ENCODE measurements at regions not wholly inside any gene's neighbourhood (a gene's known extent, or its start where the extent isn't known, plus 50 kb on each side); places are given as distances from the start of the nearest gene placed in this dataset.

DNA sequence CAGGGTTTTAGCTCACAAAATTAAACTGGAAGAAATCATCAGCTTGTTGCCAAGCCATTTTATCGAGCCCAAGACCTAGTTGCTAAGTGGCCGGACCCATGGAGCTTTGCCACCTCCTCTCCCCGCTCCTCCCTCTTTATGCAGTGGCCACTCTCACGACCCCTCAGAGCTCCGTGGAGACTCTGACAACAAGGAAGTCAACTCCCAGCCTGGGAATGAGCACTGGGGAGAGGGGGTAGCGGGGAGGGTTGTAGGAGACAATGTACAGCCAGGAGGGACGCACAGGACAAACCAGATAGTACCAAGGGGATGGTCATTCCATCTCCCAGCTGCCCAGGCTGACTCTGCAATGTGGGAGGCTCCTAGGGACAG, 250.9 kb downstream of the SIPA1L2 start:
- Histone ChIP-seq H3K4me1 (ENCODE audit: insufficient read depth, low read length, poor library complexity, severe bottlenecking) (no peaks in the 10 kb centered on the region), H3K36me3 (ENCODE audit: insufficient read depth, low read length, poor library complexity, severe bottlenecking) (no peaks in the 10 kb centered on the region), H3K9me3 (ENCODE audit: low read depth, low read length, poor library complexity, severe bottlenecking) (no peaks in the 10 kb centered on the region), H3K27ac (ENCODE audit: low read depth, low read length, poor library complexity, severe bottlenecking) (no peak overlapping the region), H3K27me3 (replicated peaks; ENCODE audit: insufficient read depth, low read depth, low read length, poor library complexity) (no peaks in the 10 kb centered on the region), H3K4me3 (ENCODE audit: low read depth, low read length, poor library complexity, severe bottlenecking) (no peak overlapping the region)
- CTCF ChIA-PET: no interaction called here
- intact Hi-C loops (cut with micrococcal nuclease; ENCODE audit: unreplicated experiment): no loop called here
- no peak for TF ChIP-seq EZH2 (IDR thresholded peaks at IDR 0.05; ENCODE audit: borderline replicate concordance, low read depth, low read length, poor library complexity, severe bottlenecking)
- TF ChIP-seq, protein P1, sequence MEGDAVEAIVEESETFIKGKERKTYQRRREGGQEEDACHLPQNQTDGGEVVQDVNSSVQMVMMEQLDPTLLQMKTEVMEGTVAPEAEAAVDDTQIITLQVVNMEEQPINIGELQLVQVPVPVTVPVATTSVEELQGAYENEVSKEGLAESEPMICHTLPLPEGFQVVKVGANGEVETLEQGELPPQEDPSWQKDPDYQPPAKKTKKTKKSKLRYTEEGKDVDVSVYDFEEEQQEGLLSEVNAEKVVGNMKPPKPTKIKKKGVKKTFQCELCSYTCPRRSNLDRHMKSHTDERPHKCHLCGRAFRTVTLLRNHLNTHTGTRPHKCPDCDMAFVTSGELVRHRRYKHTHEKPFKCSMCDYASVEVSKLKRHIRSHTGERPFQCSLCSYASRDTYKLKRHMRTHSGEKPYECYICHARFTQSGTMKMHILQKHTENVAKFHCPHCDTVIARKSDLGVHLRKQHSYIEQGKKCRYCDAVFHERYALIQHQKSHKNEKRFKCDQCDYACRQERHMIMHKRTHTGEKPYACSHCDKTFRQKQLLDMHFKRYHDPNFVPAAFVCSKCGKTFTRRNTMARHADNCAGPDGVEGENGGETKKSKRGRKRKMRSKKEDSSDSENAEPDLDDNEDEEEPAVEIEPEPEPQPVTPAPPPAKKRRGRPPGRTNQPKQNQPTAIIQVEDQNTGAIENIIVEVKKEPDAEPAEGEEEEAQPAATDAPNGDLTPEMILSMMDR (conservative IDR thresholded peaks at IDR 0.05; ENCODE audit: low read depth, low read length): no peak
- POLR2A ChIA-PET (ENCODE audit: low non-redundant PET): no interaction called here
- BruUV-seq (replicated peaks): no TSS peak
- DNase-seq (ENCODE audit: low spot score): no peak

DNA sequence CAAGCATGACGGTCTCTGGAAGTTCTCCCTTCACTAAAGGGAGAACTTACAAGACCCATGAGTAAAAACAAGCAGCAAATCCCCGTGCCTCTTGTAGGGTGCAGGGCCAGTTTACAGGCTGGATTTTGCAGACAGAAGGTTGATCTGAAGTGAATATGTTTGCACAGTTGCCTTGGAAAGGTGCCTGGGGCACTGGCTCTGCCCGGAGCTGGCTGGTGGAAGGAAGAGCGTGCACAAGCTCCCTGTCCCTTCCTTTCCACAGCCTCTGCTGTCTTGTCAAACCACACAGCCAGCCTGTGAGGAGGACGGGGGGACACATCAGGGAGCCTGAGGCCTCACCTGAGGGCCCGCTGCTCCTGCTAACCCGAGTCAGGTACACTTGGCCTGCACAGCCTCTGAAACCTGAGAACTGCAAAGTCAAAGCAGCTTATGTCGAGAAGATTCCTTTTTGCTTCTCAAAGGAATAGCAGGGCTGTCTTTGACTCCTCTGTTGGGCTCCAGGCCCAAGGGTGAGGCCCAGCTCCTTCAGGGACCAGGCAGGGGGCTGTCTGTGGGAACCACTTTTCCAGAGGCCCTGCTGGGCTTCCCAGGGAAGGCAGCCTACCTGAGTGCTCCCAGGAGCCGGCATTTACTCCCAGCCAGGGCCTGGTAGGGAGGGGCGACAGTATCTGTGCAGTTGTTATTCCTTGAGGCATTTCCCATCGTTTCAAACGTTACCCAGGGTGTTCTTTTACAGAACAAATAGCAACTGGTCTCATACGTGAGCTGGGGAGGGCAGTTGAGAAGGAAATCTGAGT, 251.5 kb downstream of the SIPA1L2 start:
- POLR2A ChIA-PET (ENCODE audit: low non-redundant PET): no interaction called here
- DNase-seq (ENCODE audit: low spot score): no peak
- no peaks in the 10 kb centered on the region for H3K9me3 ChIP-seq (ENCODE audit: low read depth, low read length, poor library complexity, severe bottlenecking)
- BruUV-seq (replicated peaks): no TSS peak
- no peaks in the 10 kb centered on the region for H3K27me3 ChIP-seq (replicated peaks; ENCODE audit: insufficient read depth, low read depth, low read length, poor library complexity)
- H3K4me3 ChIP-seq (ENCODE audit: low read depth, low read length, poor library complexity, severe bottlenecking): no peak overlapping the region
- no peaks in the 10 kb centered on the region for H3K36me3 ChIP-seq (ENCODE audit: insufficient read depth, low read length, poor library complexity, severe bottlenecking)
- CTCF ChIA-PET: no interaction called here
- H3K4me1 ChIP-seq (ENCODE audit: insufficient read depth, low read length, poor library complexity, severe bottlenecking): no peaks in the 10 kb centered on the region
- TF ChIP-seq, protein P1 (conservative IDR thresholded peaks at IDR 0.05; ENCODE audit: low read depth, low read length): no peak
- TF ChIP-seq EZH2 (IDR thresholded peaks at IDR 0.05; ENCODE audit: borderline replicate concordance, low read depth, low read length, poor library complexity, severe bottlenecking): no peak
- H3K27ac ChIP-seq (ENCODE audit: low read depth, low read length, poor library complexity, severe bottlenecking): no peak overlapping the region
- intact Hi-C loops (cut with micrococcal nuclease; ENCODE audit: unreplicated experiment): no loop called here

DNA sequence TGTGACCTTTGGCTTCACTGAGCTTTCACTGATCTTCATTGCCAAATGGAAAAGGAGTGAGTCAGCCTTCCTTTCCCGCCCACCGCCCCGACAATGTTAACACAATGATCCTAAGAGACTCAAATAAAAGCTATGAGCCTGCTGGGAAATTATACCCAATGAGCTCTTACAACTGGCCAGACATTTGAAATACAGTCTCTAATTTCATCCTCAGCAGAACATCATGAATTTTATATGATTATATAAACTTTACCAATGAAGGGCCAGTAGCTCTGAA, 252.5 kb downstream of the SIPA1L2 start:
- ChIA-PET POLR2A (ENCODE audit: low non-redundant PET) (interaction anchor here (0.6 kb wide), 1 partner anchor 118 kb away, joined by 3 read pairs; no protein-coding TSS in a partner anchor), CTCF (no interaction called here)
- TF ChIP-seq, protein P1 (conservative IDR thresholded peaks at IDR 0.05; ENCODE audit: low read depth, low read length): no peak
- TF ChIP-seq EZH2 (IDR thresholded peaks at IDR 0.05; ENCODE audit: borderline replicate concordance, low read depth, low read length, poor library complexity, severe bottlenecking): no peak
- Histone ChIP-seq H3K4me1 (ENCODE audit: insufficient read depth, low read length, poor library complexity, severe bottlenecking) (no peaks in the 10 kb centered on the region), H3K27me3 (replicated peaks; ENCODE audit: insufficient read depth, low read depth, low read length, poor library complexity) (no peaks in the 10 kb centered on the region), H3K27ac (ENCODE audit: low read depth, low read length, poor library complexity, severe bottlenecking) (no peak overlapping the region), H3K9me3 (ENCODE audit: low read depth, low read length, poor library complexity, severe bottlenecking) (no peaks in the 10 kb centered on the region), H3K36me3 (ENCODE audit: insufficient read depth, low read length, poor library complexity, severe bottlenecking) (no peaks in the 10 kb centered on the region), H3K4me3 (ENCODE audit: low read depth, low read length, poor library complexity, severe bottlenecking) (no peak overlapping the region)
- peak; percentile 65 for DNase-seq (ENCODE audit: low spot score)
- BruUV-seq (replicated peaks): no TSS peak
- intact Hi-C loops (cut with micrococcal nuclease; ENCODE audit: unreplicated experiment): no loop called here
